HG03378 (cell line): ENCODE measurements at regions not wholly inside any gene's neighbourhood (a gene's known extent, or its start where the extent isn't known, plus 50 kb on each side); places are given as distances from the start of the nearest gene placed in this dataset.

Experiments
- ATAC-seq: cut with Tn5 transposase; IDR thresholded peaks from one replicate; pipeline ENCODE4 v1.9.1; 2021; ENCODE audit warnings: mild to moderate bottlenecking, moderate library complexity; ENCODE audit not compliant: unreplicated experiment

GRCh38 chr6:145483191-145483996 lies 251.9 kb downstream of the EPM2A start:
- ATAC-seq: no peak

DNA sequence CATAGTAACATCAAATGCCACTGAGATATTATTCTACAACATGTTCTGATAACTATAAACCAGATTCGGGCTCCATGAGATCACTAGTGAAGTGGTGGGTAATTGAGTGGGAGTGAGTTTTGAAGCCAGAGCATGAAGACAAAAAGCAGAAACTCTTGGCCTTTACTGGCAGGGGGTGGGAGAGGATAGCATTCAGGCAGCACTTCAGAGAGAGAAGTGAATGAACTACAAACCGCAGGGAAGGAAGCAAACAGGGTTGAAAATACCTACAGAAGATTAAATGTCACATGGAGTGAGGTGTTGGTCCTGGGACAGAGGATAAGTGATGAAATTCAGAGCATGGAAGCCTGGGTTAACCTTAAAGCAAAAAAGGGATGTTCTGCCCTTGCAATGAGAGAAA lies 250.0 kb downstream of the EPM2A start:
- ATAC-seq: no peak

- ATAC-seq: no peak
Measured at GRCh38 chr6:145486306-145486705, 249.0 kb downstream of the EPM2A start.

GRCh38 chr6:145489583-145489982 lies 245.7 kb downstream of the EPM2A start:
- ATAC-seq: no peak

- ATAC-seq: no peak
Measured at GRCh38 chr6:145490068-145490467, 245.3 kb downstream of the EPM2A start.

- no peak for ATAC-seq
Measured at GRCh38 chr6:145491126-145491525, 244.2 kb downstream of the EPM2A start.

DNA sequence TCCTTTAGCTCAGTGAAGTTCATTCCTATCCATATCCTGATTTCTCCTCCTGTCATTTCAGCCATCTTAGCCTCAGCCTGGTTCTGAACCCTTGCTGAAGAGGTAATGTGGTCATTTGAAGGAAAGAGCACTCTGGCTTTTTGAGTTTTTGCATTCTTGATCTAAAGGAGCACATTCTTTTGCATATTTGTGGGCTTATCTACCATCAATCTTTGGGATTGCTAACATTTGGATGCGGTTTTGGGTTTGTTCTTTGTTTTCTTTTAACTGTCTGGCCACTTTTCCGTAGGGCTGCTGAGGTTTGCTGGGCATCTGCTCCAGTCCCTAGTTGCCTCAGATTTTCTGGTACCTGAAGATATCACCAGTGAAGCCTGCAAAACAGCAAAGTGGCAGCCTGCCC lies 238.3 kb downstream of the EPM2A start:
- ATAC-seq: no peak

DNA sequence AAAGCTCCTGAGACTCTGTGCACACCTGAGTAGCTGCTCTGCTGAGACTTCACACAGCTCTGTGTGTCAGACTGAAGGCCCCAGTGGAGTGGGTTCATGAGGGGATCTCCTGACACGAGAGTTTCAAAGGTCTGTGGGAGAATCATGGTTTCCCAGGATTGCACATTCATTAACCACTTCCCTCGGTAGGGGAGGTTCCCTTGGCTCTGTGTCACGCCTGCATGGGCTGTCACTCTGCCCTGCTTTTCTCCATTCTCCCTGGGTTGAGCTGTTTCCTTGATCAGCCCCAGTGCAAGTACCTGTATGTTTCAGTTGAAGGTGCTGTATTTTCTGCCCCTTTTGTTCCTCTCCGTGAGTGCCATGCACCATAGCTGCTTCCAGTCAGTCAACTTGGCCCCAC lies 236.9 kb downstream of the EPM2A start:
- peak; percentile 71 for ATAC-seq

DNA sequence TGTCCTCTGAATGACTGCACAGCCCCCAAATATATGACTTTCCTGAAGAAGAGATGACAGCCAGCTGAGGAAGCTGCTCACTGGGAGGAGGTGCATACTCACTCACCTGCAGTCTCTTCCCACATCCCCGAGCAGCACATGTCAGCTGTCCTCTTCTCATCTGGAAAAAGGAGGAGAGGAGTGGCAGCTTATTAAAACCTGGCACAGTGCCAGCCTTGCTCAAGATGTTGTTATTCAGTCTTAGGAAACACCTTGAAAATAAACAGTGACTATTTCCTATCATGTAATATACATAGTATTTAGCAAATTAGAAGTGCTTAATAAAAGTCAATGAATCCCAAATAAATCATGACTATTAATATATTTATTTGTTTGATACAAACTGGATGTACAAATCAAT lies 232.9 kb downstream of the EPM2A start:
- no peak for ATAC-seq

- no peak for ATAC-seq
Measured at GRCh38 chr6:145506136-145506535, 229.2 kb downstream of the EPM2A start.

- no peak for ATAC-seq
Measured at GRCh38 chr6:145506565-145506964, 228.8 kb downstream of the EPM2A start.

- ATAC-seq: no peak
Measured at GRCh38 chr6:145507239-145507638, 228.1 kb downstream of the EPM2A start.

DNA sequence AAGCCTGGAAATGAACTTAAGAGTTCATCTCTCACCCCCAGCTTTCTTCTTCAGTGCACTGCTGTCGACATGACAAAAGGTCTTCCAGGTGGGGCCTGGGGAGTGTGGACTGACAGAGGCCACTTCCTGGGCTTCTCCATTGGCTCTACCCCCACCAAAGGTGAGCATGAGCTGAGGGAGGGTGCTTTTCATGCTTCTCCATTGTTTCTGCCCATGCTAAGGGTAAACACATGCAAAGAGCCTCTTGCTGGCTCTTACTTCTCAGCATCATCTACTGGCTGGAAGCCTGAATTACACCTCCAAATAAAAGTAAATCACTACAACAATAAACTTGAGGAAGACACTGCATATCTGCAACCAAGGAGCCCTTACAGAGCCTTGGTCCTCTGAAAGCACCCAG lies 227.2 kb downstream of the EPM2A start:
- ATAC-seq: no peak

DNA sequence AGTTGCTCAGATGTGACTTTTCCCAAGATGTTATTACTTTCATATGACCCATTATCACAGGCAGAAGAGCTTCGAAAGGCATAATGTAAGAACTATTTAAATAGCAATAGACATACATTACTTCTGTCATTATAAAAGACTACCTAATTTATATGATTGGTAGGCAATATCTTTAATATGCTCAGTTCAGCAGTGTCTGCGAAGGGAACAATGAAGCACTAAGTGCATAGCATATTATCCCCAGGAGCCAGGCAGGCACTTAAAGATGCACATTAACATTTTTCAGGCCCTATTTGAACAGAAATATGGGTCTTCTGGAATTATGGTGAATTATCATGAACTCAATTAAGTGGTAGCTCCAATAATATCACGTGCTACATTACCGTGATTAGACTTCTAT lies 217.8 kb downstream of the EPM2A start:
- ATAC-seq: no peak

DNA sequence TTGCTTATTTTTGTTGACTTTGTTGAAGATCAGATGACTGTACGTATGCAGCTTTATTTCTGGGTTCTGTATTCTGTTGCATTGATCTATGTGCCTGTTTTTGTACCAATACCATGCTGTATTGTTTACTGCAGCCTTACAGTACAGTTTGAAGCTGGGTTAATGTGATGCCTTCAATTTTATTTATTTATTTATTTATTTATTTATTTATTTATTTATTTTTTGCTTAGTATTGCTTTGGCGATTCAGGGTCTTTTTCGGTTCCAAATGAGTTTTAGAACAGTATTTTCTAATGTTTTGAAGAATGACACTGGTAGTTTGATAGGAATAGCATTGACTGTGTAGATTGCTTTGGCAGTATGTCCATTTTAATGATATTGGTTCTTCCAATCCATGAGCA lies 210.3 kb downstream of the EPM2A start:
- ATAC-seq: no peak

GRCh38 chr6:145529582-145529981 lies 205.7 kb downstream of the EPM2A start:
- ATAC-seq: no peak

DNA sequence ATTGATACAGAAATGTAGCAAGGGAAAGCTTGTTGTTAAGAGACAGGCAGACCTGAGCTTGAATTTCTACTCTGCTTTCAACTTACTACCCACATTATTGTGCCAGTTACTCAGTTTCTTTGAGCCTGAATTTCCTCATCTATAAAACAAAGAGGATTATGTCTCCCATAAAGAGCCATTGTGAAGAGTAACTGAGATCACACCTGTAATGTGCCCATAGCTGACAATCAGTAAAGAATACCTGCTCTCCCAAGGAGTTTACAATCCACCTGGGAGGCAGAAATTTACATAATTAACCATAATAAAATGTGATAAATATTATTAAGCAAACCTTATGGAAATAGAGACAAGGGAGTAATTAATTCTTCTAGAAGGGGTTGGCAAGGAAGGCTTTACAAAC lies 204.9 kb downstream of the EPM2A start:
- ATAC-seq: no peak

- ATAC-seq: no peak
Measured at GRCh38 chr6:145531032-145531431, 204.3 kb downstream of the EPM2A start.

DNA sequence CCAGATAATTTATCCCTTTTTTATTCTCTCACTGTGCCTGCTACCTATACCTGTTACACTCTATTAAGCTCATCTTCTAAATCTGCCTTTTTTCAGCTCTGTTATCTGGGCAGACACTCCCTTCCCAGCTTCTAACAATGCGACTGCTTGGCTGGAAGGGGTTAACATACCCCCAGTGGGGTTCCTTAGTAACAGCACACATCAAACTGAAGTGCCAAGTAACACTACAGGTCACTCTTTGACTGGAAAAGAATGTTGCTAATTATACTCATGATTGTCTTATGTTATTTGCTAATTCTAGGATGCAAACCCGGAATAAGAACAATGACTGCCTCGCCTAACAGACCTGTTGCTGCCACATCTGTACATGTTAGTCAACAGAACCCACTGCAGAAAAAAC lies 203.5 kb downstream of the EPM2A start:
- no peak for ATAC-seq

DNA sequence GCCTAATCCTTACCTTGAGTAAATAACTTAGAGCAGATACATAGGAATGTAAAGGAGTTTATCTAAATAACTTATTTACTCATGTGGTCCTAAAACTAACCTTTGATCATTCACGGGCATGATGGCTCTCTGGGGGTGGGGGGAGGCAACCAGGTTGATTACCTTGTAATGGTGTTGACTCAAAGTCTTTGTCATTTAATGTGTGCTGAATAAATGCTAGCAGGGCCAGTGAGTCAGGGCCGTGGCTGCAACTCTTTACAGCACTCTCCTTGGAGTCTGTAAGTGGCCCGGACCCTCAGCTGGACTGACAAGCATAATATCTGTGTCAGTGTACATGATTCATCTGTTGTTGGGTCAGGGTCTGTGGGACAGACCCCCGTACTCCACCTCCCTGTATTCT lies 203.0 kb downstream of the EPM2A start:
- ATAC-seq: no peak

GRCh38 chr6:145534989-145535388 lies 200.3 kb downstream of the EPM2A start:
- ATAC-seq: no peak

DNA sequence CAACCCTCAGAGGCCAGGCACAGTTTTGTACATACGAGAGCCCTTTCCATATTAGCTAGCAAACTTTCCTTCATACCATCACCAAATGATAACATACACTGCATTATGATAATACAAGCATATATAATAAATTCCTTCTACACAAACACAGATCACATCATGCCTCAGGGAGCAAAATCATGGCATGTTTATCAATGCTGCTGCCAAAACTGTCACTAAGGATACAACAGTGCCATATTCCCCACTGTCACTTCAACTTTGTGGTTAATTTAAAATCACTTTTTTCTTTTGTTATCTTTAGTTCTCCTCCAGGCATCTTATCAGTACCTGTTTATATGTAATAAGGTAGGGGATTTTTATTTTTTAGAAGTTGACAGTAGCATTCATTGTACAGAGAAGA lies 196.3 kb downstream of the EPM2A start:
- ATAC-seq: no peak

DNA sequence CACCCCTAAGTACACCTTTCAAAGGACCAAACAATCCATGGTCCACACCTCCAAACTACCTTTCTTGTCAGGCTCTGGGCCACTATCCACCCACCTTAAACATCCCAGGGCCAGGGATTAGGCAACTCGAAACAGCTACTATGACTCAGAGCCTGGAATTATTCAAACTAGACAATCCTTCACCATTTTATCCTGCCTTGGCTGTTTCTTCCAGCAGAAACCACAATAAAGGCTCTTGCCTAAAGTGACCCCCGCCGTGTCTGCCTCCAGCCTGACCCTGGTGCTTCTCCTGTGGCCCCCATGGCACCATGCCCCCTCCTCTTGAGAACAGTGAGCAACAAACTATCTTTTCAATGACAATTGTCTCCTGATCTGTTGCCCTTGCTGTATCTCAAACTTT lies 195.5 kb downstream of the EPM2A start:
- ATAC-seq: no peak
